ENCODE measurements at regions not wholly inside any gene's neighbourhood (a gene's known extent, or its start where the extent isn't known, plus 50 kb on each side); places are given as distances from the start of the nearest gene placed in this dataset.

DNA sequence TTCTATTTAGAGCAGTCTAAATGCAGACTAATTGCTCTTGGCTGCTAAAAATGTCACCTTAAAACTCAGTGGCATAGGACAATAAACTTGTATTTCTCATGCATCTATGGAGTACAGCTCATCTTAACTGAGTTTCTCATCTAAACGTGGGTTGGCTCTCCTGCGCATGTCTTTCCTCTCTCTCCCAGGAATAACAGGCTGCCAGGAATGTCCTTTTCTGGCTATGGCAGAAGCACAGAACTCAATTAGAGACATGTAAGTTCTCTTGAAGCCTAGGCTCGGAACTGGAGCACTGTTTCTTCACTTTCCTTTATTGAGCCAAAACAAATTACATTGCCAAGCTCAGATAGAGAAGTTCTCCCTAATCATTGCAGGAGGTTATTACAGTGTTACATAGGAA is 722.3 kb upstream of the FLRT2 start:
- Histone ChIP-seq H3K36me3 (ENCODE audit: low read depth) (no peaks in the 10 kb centered on the region), H3K27ac (no peak overlapping the region), H3K9me3 (ENCODE audit: low read depth) (no peaks in the 10 kb centered on the region), H3K4me3 (no peak overlapping the region), H3K9me2 (ENCODE audit: insufficient read depth) (no peaks in the 10 kb centered on the region), H3K79me2 (ENCODE audit: insufficient read depth) (no peaks in the 10 kb centered on the region), H4K20me1 (ENCODE audit: insufficient read depth) (no peaks in the 10 kb centered on the region), H2AFZ (no peak overlapping the region), H3K4me2 (ENCODE audit: unreplicated experiment) (no peak overlapping the region), H3K9ac (no peak overlapping the region), H3F3A (ENCODE audit: insufficient read depth) (no peaks in the 10 kb centered on the region), H3K4me1 (ENCODE audit: insufficient read depth) (no peaks in the 10 kb centered on the region), H3K27me3 (replicated peaks; ENCODE audit: insufficient read depth) (no peaks in the 10 kb centered on the region)
- in situ Hi-C loops (cut with MboI), result no loop called here
- DNase-seq, result no peak
- WGBS, 2 experiments (ENCODE audit: low coverage in 1 of 2, low lambda C conversion rate in 2 of 2, missing lambda C conversion rate in 2 of 2), result 1 to 2% methylated on average over 3 of the region's 3 CpGs
- TF ChIP-seq EZH2phosphoT487 (IDR thresholded peaks at IDR 0.05; ENCODE audit: insufficient read depth, low read depth), result no peak
- no peak for TF ChIP-seq EZH2 (IDR thresholded peaks at IDR 0.05; ENCODE audit: insufficient read depth, poor library complexity, severe bottlenecking)

DNA sequence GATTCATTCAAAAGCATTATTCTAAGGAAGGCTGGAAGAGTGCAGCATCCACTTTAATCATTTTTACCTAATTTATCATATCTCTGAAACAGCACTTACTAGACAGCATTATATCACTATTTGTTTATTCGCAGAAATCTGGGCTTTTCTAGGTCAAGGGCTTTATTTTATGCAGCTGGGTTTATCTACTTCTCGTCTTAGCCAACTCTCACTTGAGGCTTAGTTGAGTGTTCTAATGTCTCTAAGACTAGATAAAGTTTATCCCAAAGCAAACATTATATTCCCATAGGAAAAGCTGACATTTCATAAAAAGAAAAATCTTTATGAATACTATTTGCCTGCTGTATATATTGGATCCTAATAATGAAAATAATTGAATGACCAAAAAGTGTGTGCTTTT is 720.8 kb upstream of the FLRT2 start:
- no peak overlapping the region for H3K9ac ChIP-seq
- no peaks in the 10 kb centered on the region for H3K27me3 ChIP-seq (replicated peaks; ENCODE audit: insufficient read depth)
- H3K4me2 ChIP-seq (ENCODE audit: unreplicated experiment), result no peak overlapping the region
- no peaks in the 10 kb centered on the region for H3K9me3 ChIP-seq (ENCODE audit: low read depth)
- H3K36me3 ChIP-seq (ENCODE audit: low read depth), result no peaks in the 10 kb centered on the region
- H3K9me2 ChIP-seq (ENCODE audit: insufficient read depth), result no peaks in the 10 kb centered on the region
- TF ChIP-seq EZH2phosphoT487 (IDR thresholded peaks at IDR 0.05; ENCODE audit: insufficient read depth, low read depth) (no peak), EZH2 (IDR thresholded peaks at IDR 0.05; ENCODE audit: insufficient read depth, poor library complexity, severe bottlenecking) (no peak)
- no peak for DNase-seq
- in situ Hi-C loops (cut with MboI), result no loop called here
- H3K27ac ChIP-seq, result no peak overlapping the region
- no peaks in the 10 kb centered on the region for H4K20me1 ChIP-seq (ENCODE audit: insufficient read depth)
- H3K79me2 ChIP-seq (ENCODE audit: insufficient read depth), result no peaks in the 10 kb centered on the region
- no peak overlapping the region for H2AFZ ChIP-seq
- no peaks in the 10 kb centered on the region for H3K4me1 ChIP-seq (ENCODE audit: insufficient read depth)
- H3K4me3 ChIP-seq, result no peak overlapping the region
- WGBS, 2 experiments (ENCODE audit: low coverage in 1 of 2, low lambda C conversion rate in 2 of 2, missing lambda C conversion rate in 2 of 2), result 29 to 34% methylated on average over 2 of the region's 2 CpGs
- H3F3A ChIP-seq (ENCODE audit: insufficient read depth), result no peaks in the 10 kb centered on the region

DNA sequence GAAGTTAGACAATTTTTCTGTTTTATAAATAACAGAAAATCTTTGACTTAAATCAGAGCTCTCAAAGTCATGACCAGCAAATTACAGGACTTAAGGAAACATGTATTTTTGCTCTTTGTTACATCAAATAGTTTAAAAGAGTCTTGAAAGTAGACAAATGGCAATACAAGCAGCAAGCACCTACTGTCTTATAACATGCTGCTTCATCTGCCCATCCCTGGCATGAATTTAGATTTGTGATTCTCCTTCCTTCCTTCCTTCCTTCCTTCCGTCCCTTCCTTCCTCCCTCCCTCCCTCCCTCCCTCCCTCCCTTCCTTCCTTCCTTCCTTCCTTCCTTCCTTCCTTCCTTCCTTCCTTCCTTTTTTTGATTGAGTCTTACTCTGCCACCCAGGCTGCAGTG is 715.6 kb upstream of the FLRT2 start:
- H3K4me3 ChIP-seq, result no peak overlapping the region
- H3K9me3 ChIP-seq (ENCODE audit: low read depth), result no peaks in the 10 kb centered on the region
- H3K79me2 ChIP-seq (ENCODE audit: insufficient read depth), result no peaks in the 10 kb centered on the region
- no peak overlapping the region for H3K4me2 ChIP-seq (ENCODE audit: unreplicated experiment)
- H3K9ac ChIP-seq, result no peak overlapping the region
- no peak overlapping the region for H3K27ac ChIP-seq
- H3F3A ChIP-seq (ENCODE audit: insufficient read depth), result no peaks in the 10 kb centered on the region
- WGBS, 2 experiments (ENCODE audit: low coverage in 1 of 2, low lambda C conversion rate in 2 of 2, missing lambda C conversion rate in 2 of 2), result 21% methylated on average over 1 of the region's 1 CpG; no CpG with 5 or more reads in 1 of the 2 experiments
- H3K9me2 ChIP-seq (ENCODE audit: insufficient read depth), result no peaks in the 10 kb centered on the region
- no peaks in the 10 kb centered on the region for H3K36me3 ChIP-seq (ENCODE audit: low read depth)
- H3K4me1 ChIP-seq (ENCODE audit: insufficient read depth), result no peaks in the 10 kb centered on the region
- in situ Hi-C loops (cut with MboI), result no loop called here
- TF ChIP-seq EZH2phosphoT487 (IDR thresholded peaks at IDR 0.05; ENCODE audit: insufficient read depth, low read depth) (no peak), EZH2 (IDR thresholded peaks at IDR 0.05; ENCODE audit: insufficient read depth, poor library complexity, severe bottlenecking) (no peak)
- H4K20me1 ChIP-seq (ENCODE audit: insufficient read depth), result no peaks in the 10 kb centered on the region
- H2AFZ ChIP-seq, result no peak overlapping the region
- no peak for DNase-seq
- H3K27me3 ChIP-seq (replicated peaks; ENCODE audit: insufficient read depth), result no peaks in the 10 kb centered on the region

DNA sequence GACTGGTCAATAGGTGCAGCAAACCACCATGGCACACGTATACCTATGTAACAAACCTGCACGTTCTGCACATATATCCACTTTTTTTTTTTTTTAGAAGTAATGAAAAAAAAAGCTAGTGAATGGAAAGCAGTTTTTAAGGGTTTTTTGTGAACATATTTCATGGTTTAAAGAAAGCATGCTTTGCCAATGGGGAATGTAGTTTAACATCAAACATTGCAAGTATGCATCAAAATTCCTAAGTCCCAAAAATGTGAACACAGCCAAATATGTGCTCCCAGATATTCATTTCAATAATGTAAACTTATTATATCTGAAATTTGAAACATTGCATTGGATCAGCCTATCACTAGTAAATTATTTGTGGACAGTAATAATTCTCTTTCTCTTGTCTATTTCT is 710.4 kb upstream of the FLRT2 start:
- Histone ChIP-seq H3K79me2 (ENCODE audit: insufficient read depth) (no peaks in the 10 kb centered on the region), H2AFZ (no peak overlapping the region), H4K20me1 (ENCODE audit: insufficient read depth) (no peaks in the 10 kb centered on the region), H3K4me2 (ENCODE audit: unreplicated experiment) (no peak overlapping the region), H3K36me3 (ENCODE audit: low read depth) (no peaks in the 10 kb centered on the region), H3K9me3 (ENCODE audit: low read depth) (no peaks in the 10 kb centered on the region), H3K27me3 (replicated peaks; ENCODE audit: insufficient read depth) (no peaks in the 10 kb centered on the region), H3K4me1 (ENCODE audit: insufficient read depth) (no peaks in the 10 kb centered on the region), H3K27ac (no peak overlapping the region), H3K9me2 (ENCODE audit: insufficient read depth) (no peaks in the 10 kb centered on the region; the same call in 1 of the 2 replicates), H3K9ac (no peak overlapping the region), H3F3A (ENCODE audit: insufficient read depth) (no peaks in the 10 kb centered on the region), H3K4me3 (no peak overlapping the region)
- in situ Hi-C loops (cut with MboI), result no loop called here
- TF ChIP-seq EZH2phosphoT487 (IDR thresholded peaks at IDR 0.05; ENCODE audit: insufficient read depth, low read depth) (no peak), EZH2 (IDR thresholded peaks at IDR 0.05; ENCODE audit: insufficient read depth, poor library complexity, severe bottlenecking) (no peak)
- 26 to 27% methylated on average over 2 of the region's 2 CpGs for WGBS, 2 experiments (ENCODE audit: low coverage in 1 of 2, low lambda C conversion rate in 2 of 2, missing lambda C conversion rate in 2 of 2)
- no peak for DNase-seq
